Esophagus squamous epithelium (tissue), 4 donors: ENCODE measurements at regions not wholly inside any gene's neighbourhood (a gene's known extent, or its start where the extent isn't known, plus 50 kb on each side); places are given as distances from the start of the nearest gene placed in this dataset.

Experiments used
- POLR2A ChIP-seq, 4 donors: fragments of 450-650 bp; IDR thresholded peaks; one replicate each; pipeline ENCODE4 v1.6.1; 2017; ENCODE audit warnings: antibody characterized with exemption in 4 of 4, mild to moderate bottlenecking in 4 of 4, moderate library complexity in 3 of 4
- TF ChIP-seq, protein P1 (sequence below), 6 experiments: fragments of 450-650 bp in 4 of 6; fragments of 200-600 bp in 2 of 6; sonication (generic) in 2 of 6; IDR thresholded peaks; one replicate each; pipeline ENCODE4 v1.5.1; 2016 to 2019; ENCODE audit warnings: antibody characterized with exemption in 6 of 6, mild to moderate bottlenecking in 4 of 6, moderate library complexity in 4 of 6

DNA sequence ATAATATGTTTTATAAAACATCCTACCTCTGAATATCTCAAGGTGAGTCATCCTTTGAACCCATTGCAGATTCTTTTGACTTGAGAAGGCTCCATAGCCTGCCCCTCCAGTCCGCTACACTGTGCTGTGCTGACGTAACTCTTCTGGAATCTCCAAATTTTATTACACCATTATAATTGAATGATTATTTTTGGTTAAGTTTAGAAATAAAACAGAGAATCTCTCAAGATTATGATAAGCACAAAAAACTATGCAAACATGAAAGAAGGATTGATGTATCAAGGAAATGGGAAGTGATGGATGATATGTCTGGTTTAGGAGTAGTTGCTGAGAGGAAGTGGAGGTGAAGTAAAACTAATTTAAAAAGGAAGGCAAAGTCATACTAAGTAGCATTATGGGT, 1021.3 kb downstream of the HACE1 start:
- TF ChIP-seq, protein P1, sequence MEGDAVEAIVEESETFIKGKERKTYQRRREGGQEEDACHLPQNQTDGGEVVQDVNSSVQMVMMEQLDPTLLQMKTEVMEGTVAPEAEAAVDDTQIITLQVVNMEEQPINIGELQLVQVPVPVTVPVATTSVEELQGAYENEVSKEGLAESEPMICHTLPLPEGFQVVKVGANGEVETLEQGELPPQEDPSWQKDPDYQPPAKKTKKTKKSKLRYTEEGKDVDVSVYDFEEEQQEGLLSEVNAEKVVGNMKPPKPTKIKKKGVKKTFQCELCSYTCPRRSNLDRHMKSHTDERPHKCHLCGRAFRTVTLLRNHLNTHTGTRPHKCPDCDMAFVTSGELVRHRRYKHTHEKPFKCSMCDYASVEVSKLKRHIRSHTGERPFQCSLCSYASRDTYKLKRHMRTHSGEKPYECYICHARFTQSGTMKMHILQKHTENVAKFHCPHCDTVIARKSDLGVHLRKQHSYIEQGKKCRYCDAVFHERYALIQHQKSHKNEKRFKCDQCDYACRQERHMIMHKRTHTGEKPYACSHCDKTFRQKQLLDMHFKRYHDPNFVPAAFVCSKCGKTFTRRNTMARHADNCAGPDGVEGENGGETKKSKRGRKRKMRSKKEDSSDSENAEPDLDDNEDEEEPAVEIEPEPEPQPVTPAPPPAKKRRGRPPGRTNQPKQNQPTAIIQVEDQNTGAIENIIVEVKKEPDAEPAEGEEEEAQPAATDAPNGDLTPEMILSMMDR (IDR thresholded peaks at IDR 0.05): no peak
- no peak for TF ChIP-seq POLR2A (IDR thresholded peaks at IDR 0.05)
